ENCODE measurements at regions not wholly inside any gene's neighbourhood (a gene's known extent, or its start where the extent isn't known, plus 50 kb on each side); places are given as distances from the start of the nearest gene placed in this dataset.

GRCh38 chr4:176387571-176387970, 67.8 kb downstream of the SPCS3 start (continued):
- TF ChIP-seq BACH2 (CRISPR knock-in tag; IDR thresholded peaks at IDR 0.05; ENCODE audit: borderline replicate concordance) (no peak), TOX (CRISPR knock-in tag; IDR thresholded peaks at IDR 0.05; ENCODE audit: borderline replicate concordance) (no peak), OSR1 (CRISPR knock-in tag; IDR thresholded peaks at IDR 0.05) (no peak), ZNF8 (CRISPR knock-in tag; IDR thresholded peaks at IDR 0.05) (no peak)

- peak; percentile 70 for ATAC-seq
Observed at GRCh38 chr4:176393306-176394013, 73.7 kb downstream of the SPCS3 start.

More at GRCh38 chr4:176393306-176394013, 73.7 kb downstream of the SPCS3 start:
- TF ChIP-seq ZNF70 (CRISPR knock-in tag; IDR thresholded peaks at IDR 0.05) (no peak), ZFP3 (CRISPR knock-in tag; IDR thresholded peaks at IDR 0.05) (no peak), PATZ1 (CRISPR knock-in tag; IDR thresholded peaks at IDR 0.05; ENCODE audit: borderline replicate concordance) (no peak), TOX (CRISPR knock-in tag; IDR thresholded peaks at IDR 0.05; ENCODE audit: borderline replicate concordance) (no peak), ESRRG (CRISPR knock-in tag; IDR thresholded peaks at IDR 0.05) (no peak), ZFP30 (CRISPR knock-in tag; IDR thresholded peaks at IDR 0.05) (no peak), ISL1 (CRISPR knock-in tag; IDR thresholded peaks at IDR 0.05) (no peak), ARNTL (CRISPR knock-in tag; IDR thresholded peaks at IDR 0.05; ENCODE audit: borderline replicate concordance, low read depth) (no peak), SNAI2 (CRISPR knock-in tag; IDR thresholded peaks at IDR 0.05) (no peak), ZC3H10 (CRISPR knock-in tag; IDR thresholded peaks at IDR 0.05) (no peak), BACH2 (CRISPR knock-in tag; IDR thresholded peaks at IDR 0.05; ENCODE audit: borderline replicate concordance) (no peak), TCF4 (CRISPR knock-in tag; IDR thresholded peaks at IDR 0.05; ENCODE audit: borderline replicate concordance) (no peak), PPARA (CRISPR knock-in tag; IDR thresholded peaks at IDR 0.05; ENCODE audit: borderline replicate concordance) (no peak), POU6F1 (CRISPR knock-in tag; IDR thresholded peaks at IDR 0.05; ENCODE audit: borderline replicate concordance, low read depth) (no peak), CSDC2 (CRISPR knock-in tag; IDR thresholded peaks at IDR 0.05) (no peak), TSHZ2 (CRISPR knock-in tag; IDR thresholded peaks at IDR 0.05) (no peak), CREB5 (CRISPR knock-in tag; IDR thresholded peaks at IDR 0.05; ENCODE audit: low read depth) (no peak), OSR1 (CRISPR knock-in tag; IDR thresholded peaks at IDR 0.05) (no peak), CSRNP3 (CRISPR knock-in tag; IDR thresholded peaks at IDR 0.05) (no peak)

Measured in SK-N-SH treated with all-trans-retinoic acid at 6 μM for 48 hours (cell line).